CD14-positive monocyte (primary cell): ENCODE measurements at regions not wholly inside any gene's neighbourhood (a gene's known extent, or its start where the extent isn't known, plus 50 kb on each side); places are given as distances from the start of the nearest gene placed in this dataset.

Source experiments
- DNase-seq, 3 donors: peaks; one replicate each; pipeline ENCODE4 v3.0.0-alpha.2; 2011 to 2022
- H2AFZ ChIP-seq: 2 replicates; pipeline ENCODE4 v1.6.0; 2012; ENCODE audit warnings: mild to moderate bottlenecking, low read depth, low read length, inconsistent platforms; ENCODE audit not compliant: insufficient read depth, poor library complexity, severe bottlenecking
- H3K27ac ChIP-seq, 2 donors: 1 replicate in 1 of 2; 2 replicates in 1 of 2; pipeline ENCODE4 v1.5.1; 2012 to 2013; ENCODE audit warnings: low read length in 2 of 2, control low read depth in 1 of 2, inconsistent platforms in 1 of 2, low read depth in 1 of 2, mild to moderate bottlenecking in 1 of 2
- H3K27me3 ChIP-seq, 2 donors: one replicate each; pipeline versions ENCODE4 v1.6.0 to v1.6.1; 2011 to 2013; ENCODE audit warnings: low read length in 2 of 2; ENCODE audit not compliant: control insufficient read depth in 2 of 2, insufficient read depth in 2 of 2
- H3K36me3 ChIP-seq, 2 donors: replicated peaks in 1 of 2; 1 replicate in 1 of 2; 2 replicates in 1 of 2; pipeline versions ENCODE4 v1.5.1 to v1.6.1; 2012 to 2013; ENCODE audit warnings: low read length in 2 of 2, control low read depth in 1 of 2, inconsistent platforms in 1 of 2, mild to moderate bottlenecking in 1 of 2; ENCODE audit not compliant: insufficient read depth in 2 of 2, control insufficient read depth in 1 of 2
- H3K4me1 ChIP-seq, 2 donors: 1 replicate in 1 of 2; 2 replicates in 1 of 2; pipeline versions ENCODE4 v1.5.1 to v1.6.1; 2012 to 2013; ENCODE audit warnings: low read length in 2 of 2, control low read depth in 1 of 2, inconsistent platforms in 1 of 2, mild to moderate bottlenecking in 1 of 2, moderate library complexity in 1 of 2; ENCODE audit not compliant: insufficient read depth in 2 of 2, control insufficient read depth in 1 of 2
- H3K4me2 ChIP-seq: replicated peaks from 2 replicates; pipeline ENCODE3; 2012; ENCODE audit warnings: low read length, moderate library complexity, mild to moderate bottlenecking; ENCODE audit not compliant: poor library complexity, severe bottlenecking; ENCODE audit errors: extremely low read depth
- H3K4me3 ChIP-seq, 3 experiments: fragments of 200-600 bp in 1 of 3; sonication (generic) in 1 of 3; replicated peaks in 1 of 3; 1 replicate in 2 of 3; 2 replicates in 1 of 3; pipeline ENCODE4 v1.5.1; 2011 to 2013; ENCODE audit warnings: low read length in 3 of 3, mild to moderate bottlenecking in 3 of 3, control low read depth in 2 of 3, low read depth in 2 of 3, inconsistent platforms in 1 of 3, moderate library complexity in 1 of 3
- H3K79me2 ChIP-seq: 2 replicates; pipeline ENCODE4 v1.6.0; 2012; ENCODE audit warnings: mild to moderate bottlenecking, control low read depth, inconsistent platforms, low read length, moderate library complexity; ENCODE audit not compliant: insufficient read depth
- H3K9ac ChIP-seq: 2 replicates; pipeline ENCODE4 v1.6.0; 2017; ENCODE audit warnings: low read length, mild to moderate bottlenecking; ENCODE audit not compliant: insufficient read depth, poor library complexity, severe bottlenecking
- H3K9me3 ChIP-seq, 2 donors: replicated peaks in 1 of 2; 1 replicate in 1 of 2; 2 replicates in 1 of 2; pipeline versions ENCODE4 v1.5.1 to v1.6.1; 2012 to 2013; ENCODE audit warnings: low read length in 2 of 2, control low read depth in 1 of 2; ENCODE audit not compliant: control insufficient read depth in 1 of 2, insufficient read depth in 1 of 2
- H4K20me1 ChIP-seq: 2 replicates; pipeline ENCODE4 v1.6.0; 2012; ENCODE audit warnings: mild to moderate bottlenecking, low read length, control low read depth, moderate library complexity; ENCODE audit not compliant: insufficient read depth
- H3K27ac Mint-ChIP-seq, 7 donors: one replicate each; pipeline ENCODE4 v1.8.0; 2020; ENCODE audit warnings: mild to moderate bottlenecking in 7 of 7, mixed read lengths in 7 of 7, moderate library complexity in 6 of 7, inconsistent platforms in 2 of 7
- H3K27me3 Mint-ChIP-seq, 3 donors: one replicate each; pipeline ENCODE4 v1.8.0; 2021 to 2022; ENCODE audit warnings: low read depth in 3 of 3, mild to moderate bottlenecking in 3 of 3, mixed read lengths in 3 of 3, moderate library complexity in 3 of 3, inconsistent platforms in 1 of 3
- H3K36me3 Mint-ChIP-seq, 2 donors: one replicate each; pipeline ENCODE4 v1.8.0; 2020; ENCODE audit warnings: mixed read lengths in 2 of 2, inconsistent platforms in 1 of 2, mild to moderate bottlenecking in 1 of 2
- H3K4me1 Mint-ChIP-seq: one replicate; pipeline ENCODE4 v1.8.0; 2020; ENCODE audit warnings: mild to moderate bottlenecking, mixed read lengths
- H3K4me3 Mint-ChIP-seq, 2 donors: one replicate each; pipeline ENCODE4 v1.8.0; 2020; ENCODE audit warnings: mild to moderate bottlenecking in 2 of 2, mixed read lengths in 2 of 2, moderate library complexity in 1 of 2
- H3K9me3 Mint-ChIP-seq, 7 donors: one replicate each; pipeline ENCODE4 v1.8.0; 2020 to 2022; ENCODE audit warnings: mixed read lengths in 7 of 7, mild to moderate bottlenecking in 6 of 7, moderate library complexity in 6 of 7, inconsistent platforms in 2 of 7
- WGBS: methylation state at CpG from one replicate; pipeline ENCODE4 v1.1.5; 2013; ENCODE audit warnings: missing lambda C conversion rate; ENCODE audit not compliant: insufficient coverage; 5-methylcytosine and 5-hydroxymethylcytosine counted together
- intact Hi-C, 2 donors: fragments of 100-400 bp; cut with micrococcal nuclease; formaldehyde crosslinking; loops; one replicate each; pipeline versions ENCODE4 v1.15.0 to v1.15.1; 2023
- TF ChIP-seq, protein P1 (sequence below): fragments of 200-600 bp; IDR thresholded peaks from one replicate; pipeline ENCODE4 v1.8.0; 2022; ENCODE audit warnings: antibody characterized with exemption, mild to moderate bottlenecking

DNA sequence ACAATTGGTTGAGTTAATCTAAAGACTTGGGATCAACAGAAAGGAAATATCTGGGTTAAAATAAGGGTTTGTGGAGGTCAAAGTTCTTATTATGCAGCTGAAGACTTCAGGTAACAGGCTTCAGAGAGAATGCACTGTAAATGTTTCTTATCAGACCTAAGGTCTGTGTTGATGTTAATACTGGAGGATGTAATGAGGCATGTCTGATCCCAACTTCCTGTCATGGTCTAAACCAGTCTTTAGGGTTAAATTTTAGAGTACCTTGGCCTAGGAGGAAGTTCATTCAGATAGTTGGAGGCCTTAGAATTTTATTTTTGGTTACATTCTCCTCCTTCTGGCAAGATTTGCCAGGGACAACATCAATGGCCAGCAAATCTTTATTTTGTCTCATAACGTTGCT lies 72.1 kb upstream of the GC start:
- H3K27ac Mint-ChIP-seq, result no peak overlapping the region
- TF ChIP-seq, protein P1, sequence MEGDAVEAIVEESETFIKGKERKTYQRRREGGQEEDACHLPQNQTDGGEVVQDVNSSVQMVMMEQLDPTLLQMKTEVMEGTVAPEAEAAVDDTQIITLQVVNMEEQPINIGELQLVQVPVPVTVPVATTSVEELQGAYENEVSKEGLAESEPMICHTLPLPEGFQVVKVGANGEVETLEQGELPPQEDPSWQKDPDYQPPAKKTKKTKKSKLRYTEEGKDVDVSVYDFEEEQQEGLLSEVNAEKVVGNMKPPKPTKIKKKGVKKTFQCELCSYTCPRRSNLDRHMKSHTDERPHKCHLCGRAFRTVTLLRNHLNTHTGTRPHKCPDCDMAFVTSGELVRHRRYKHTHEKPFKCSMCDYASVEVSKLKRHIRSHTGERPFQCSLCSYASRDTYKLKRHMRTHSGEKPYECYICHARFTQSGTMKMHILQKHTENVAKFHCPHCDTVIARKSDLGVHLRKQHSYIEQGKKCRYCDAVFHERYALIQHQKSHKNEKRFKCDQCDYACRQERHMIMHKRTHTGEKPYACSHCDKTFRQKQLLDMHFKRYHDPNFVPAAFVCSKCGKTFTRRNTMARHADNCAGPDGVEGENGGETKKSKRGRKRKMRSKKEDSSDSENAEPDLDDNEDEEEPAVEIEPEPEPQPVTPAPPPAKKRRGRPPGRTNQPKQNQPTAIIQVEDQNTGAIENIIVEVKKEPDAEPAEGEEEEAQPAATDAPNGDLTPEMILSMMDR, result no peak
- Histone ChIP-seq H3K4me3 (no peak overlapping the region), H3K4me2 (no peak overlapping the region), H3K36me3 (no peaks in the 10 kb centered on the region), H3K27me3 (no peaks in the 10 kb centered on the region), H3K4me1 (no peaks in the 10 kb centered on the region), H3K79me2 (no peaks in the 10 kb centered on the region), H3K9me3 (peaks cover 3 to 7% of the 10 kb centered on the region in 2 donors), H4K20me1 (no peaks in the 10 kb centered on the region), H2AFZ (no peak overlapping the region), H3K9ac (no peak overlapping the region), H3K27ac (no peak overlapping the region)
- no CpG with 5 or more reads among the region's 1 CpG for WGBS
- DNase-seq, result no peak
- no peaks in the 10 kb centered on the region for H3K36me3 Mint-ChIP-seq
- H3K4me3 Mint-ChIP-seq, result no peak overlapping the region
- intact Hi-C loops, result no loop called here
- no peaks in the 10 kb centered on the region for H3K4me1 Mint-ChIP-seq
- H3K27me3 Mint-ChIP-seq, result peaks cover 0 to 2% (median 0%) of the 10 kb centered on the region in 3 donors
- H3K9me3 Mint-ChIP-seq, result peaks cover 2 to 9% (median 5%) of the 10 kb centered on the region in 7 donors

DNA sequence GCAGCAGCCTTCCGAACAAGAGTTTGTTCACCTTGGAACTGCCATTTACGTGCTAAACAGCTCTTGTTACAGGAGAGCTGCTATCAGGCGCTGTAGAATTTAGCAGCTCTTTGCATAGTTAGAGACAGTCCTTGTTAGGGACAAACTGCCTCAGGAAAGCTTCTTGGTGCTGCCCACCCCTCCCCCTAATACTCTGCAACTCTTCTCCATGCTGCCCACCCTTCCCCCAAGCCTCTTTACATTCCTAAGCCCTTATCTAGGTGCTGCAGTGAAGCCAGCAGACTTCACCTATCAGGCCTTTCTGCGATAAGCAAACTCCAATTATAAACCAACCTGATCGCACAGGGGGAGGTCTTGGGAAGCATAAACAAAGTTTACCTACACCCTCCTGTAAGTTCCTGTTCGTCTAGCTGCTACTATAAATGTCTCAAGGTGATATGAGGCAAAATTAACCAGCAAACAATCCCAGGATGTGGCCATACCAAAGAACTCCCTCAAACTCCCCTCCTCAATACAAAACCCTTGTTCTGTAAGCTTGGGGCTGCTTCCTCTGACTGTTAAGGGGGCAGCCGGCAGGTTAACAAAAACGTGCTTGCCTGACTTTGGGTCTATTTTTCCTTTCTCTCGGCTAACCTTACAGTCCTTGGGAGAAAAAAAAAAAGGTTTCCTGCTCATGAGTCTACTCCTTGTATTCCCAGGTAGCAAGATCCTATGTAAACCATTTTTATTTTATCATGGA lies 74.0 kb upstream of the GC start:
- H3K4me3 Mint-ChIP-seq, result no peak overlapping the region
- peaks cover 7 to 12% of the 10 kb centered on the region in 2 donors for H3K9me3 ChIP-seq
- TF ChIP-seq, protein P1, result no peak
- 71% methylated on average over 5 of the region's 9 CpGs for WGBS
- no peaks in the 10 kb centered on the region for H4K20me1 ChIP-seq
- no peaks in the 10 kb centered on the region for H3K36me3 ChIP-seq
- H3K27ac ChIP-seq, result no peak overlapping the region
- intact Hi-C loops, result no loop called here
- H3K27me3 ChIP-seq, result no peaks in the 10 kb centered on the region
- H3K27ac Mint-ChIP-seq, result no peak overlapping the region
- peaks cover 0 to 12% (median 5%) of the 10 kb centered on the region in 7 donors for H3K9me3 Mint-ChIP-seq
- H3K4me3 ChIP-seq, result no peak overlapping the region
- no peak overlapping the region for H3K9ac ChIP-seq
- DNase-seq, result no peak
- H3K4me2 ChIP-seq, result no peak overlapping the region
- no peak overlapping the region for H2AFZ ChIP-seq
- H3K79me2 ChIP-seq, result no peaks in the 10 kb centered on the region
- H3K4me1 ChIP-seq, result no peaks in the 10 kb centered on the region
- no peaks in the 10 kb centered on the region for H3K36me3 Mint-ChIP-seq
- peaks cover 0 to 2% (median 0%) of the 10 kb centered on the region in 3 donors for H3K27me3 Mint-ChIP-seq
- no peaks in the 10 kb centered on the region for H3K4me1 Mint-ChIP-seq
